ENCODE measurements at regions not wholly inside any gene's neighbourhood (a gene's known extent, or its start where the extent isn't known, plus 50 kb on each side); places are given as distances from the start of the nearest gene placed in this dataset.

DNA sequence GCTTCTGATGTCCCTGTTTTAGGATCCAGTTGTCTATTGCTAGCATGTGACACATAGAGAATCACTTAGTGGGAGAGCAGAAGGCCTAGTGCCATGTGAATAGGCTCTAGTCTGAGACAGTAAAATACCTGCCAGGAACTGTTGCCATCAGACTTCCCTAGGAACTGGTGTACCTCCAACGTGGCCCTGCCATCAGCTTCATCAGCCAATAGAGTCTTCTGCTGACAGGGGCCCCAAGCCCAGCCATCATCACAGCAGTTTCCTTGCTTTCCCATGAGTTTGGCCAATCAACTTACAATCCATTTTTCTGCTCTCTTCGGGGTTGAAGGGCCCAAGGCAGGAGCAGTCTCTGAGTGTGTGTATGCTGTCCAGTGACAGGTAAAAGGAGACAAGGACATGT lies 128.4 kb upstream of the ADRA1B start (continued):
- TF ChIP-seq EGR1 (IDR thresholded peaks at IDR 0.05; ENCODE audit: borderline replicate concordance in 1 of 2, low read depth in 2 of 2, low read length in 2 of 2) (no peak), MXI1 (IDR thresholded peaks at IDR 0.05; ENCODE audit: low read depth, low read length) (no peak), ZSCAN29 (IDR thresholded peaks at IDR 0.05) (no peak), FOS (IDR thresholded peaks at IDR 0.05; ENCODE audit: borderline replicate concordance, extremely low read depth, insufficient read length) (no peak), ESRRA (IDR thresholded peaks at IDR 0.05; ENCODE audit: low read length) (no peak)

DNA sequence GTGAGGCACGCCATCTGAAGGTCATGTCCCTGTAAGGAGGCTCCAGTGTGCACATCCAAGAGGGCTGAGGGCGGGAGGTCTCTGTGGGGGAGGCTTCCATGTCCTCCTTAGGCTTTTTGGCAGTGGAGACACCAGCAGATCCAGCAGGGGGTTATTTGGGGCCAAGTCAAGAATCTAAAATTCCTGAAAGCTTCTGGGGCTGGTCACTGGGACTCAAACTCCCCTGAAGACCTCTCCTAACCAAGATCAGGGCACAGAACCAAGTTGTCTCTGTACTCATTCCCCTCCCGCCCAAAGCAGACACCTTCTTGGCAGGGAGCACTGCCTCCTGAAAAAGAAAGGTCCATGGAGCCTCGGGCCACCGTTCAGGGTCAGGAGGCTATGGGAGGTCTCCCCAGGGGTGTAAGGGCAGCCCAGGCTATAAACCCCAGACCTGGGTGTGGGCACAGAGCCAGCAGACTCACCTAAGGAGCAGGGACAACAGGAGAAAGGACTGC lies 127.4 kb upstream of the ADRA1B start:
- intact Hi-C loops (cut with micrococcal nuclease; ENCODE audit: unreplicated experiment) (no loop called here), in situ Hi-C loops (cut with MboI) (no loop called here)
- no peak for DNase-seq (ENCODE audit: low read depth, low spot score)
- ATAC-seq, result no peak
- Histone ChIP-seq H3K9me3 (replicated peaks; ENCODE audit: control insufficient read depth, insufficient read depth, low read length) (no peaks in the 10 kb centered on the region), H3K4me1 (ENCODE audit: control insufficient read depth, insufficient read depth, low read length) (no peaks in the 10 kb centered on the region), H3K9ac (ENCODE audit: control insufficient read depth, insufficient read depth, low read length) (no peak overlapping the region), H3K4me3 (no peak overlapping the region), H4K20me1 (ENCODE audit: control insufficient read depth, insufficient read depth) (no peaks in the 10 kb centered on the region), H2AFZ (ENCODE audit: control insufficient read depth, low read depth, low read length) (no peak overlapping the region), H3K4me2 (ENCODE audit: control insufficient read depth, insufficient read depth) (no peak overlapping the region), H3K36me3 (ENCODE audit: control insufficient read depth in 2 of 2, insufficient read depth in 2 of 2, low read length in 1 of 2) (no peaks in the 10 kb centered on the region), H3K27ac (ENCODE audit: control insufficient read depth, insufficient read depth) (no peak overlapping the region), H3K79me2 (ENCODE audit: control insufficient read depth, insufficient read depth, low read length) (no peaks in the 10 kb centered on the region), H3K27me3 (replicated peaks in 1 of 2; ENCODE audit: control insufficient read depth in 2 of 2, insufficient read depth in 2 of 2, low read length in 1 of 2) (peaks cover 0 to 1% of the 10 kb centered on the region in 2 experiments; a peak in 2 of 4 replicates)
- 24% methylated on average over 5 of the region's 5 CpGs for WGBS (ENCODE audit: insufficient coverage, insufficient replicate concordance, low lambda C conversion rate, missing lambda C conversion rate)
- POLR2A ChIA-PET, result no interaction called here
- RAD21 ChIA-PET (ENCODE audit: unreplicated experiment), result no interaction called here
- SMC1A ChIA-PET (ENCODE audit: uncharacterized antibody, unreplicated experiment), result interaction anchor here (1.0 kb wide), 2 partner anchors 15 to 16 kb away, joined by 3 to 4 read pairs; no protein-coding TSS in a partner anchor
- no peak for TF ChIP-seq YY1 (IDR thresholded peaks at IDR 0.05; ENCODE audit: low read depth, low read length)
- no peak for TF ChIP-seq CBX5 (IDR thresholded peaks at IDR 0.05; ENCODE audit: low read depth)
- TF ChIP-seq, protein P1, sequence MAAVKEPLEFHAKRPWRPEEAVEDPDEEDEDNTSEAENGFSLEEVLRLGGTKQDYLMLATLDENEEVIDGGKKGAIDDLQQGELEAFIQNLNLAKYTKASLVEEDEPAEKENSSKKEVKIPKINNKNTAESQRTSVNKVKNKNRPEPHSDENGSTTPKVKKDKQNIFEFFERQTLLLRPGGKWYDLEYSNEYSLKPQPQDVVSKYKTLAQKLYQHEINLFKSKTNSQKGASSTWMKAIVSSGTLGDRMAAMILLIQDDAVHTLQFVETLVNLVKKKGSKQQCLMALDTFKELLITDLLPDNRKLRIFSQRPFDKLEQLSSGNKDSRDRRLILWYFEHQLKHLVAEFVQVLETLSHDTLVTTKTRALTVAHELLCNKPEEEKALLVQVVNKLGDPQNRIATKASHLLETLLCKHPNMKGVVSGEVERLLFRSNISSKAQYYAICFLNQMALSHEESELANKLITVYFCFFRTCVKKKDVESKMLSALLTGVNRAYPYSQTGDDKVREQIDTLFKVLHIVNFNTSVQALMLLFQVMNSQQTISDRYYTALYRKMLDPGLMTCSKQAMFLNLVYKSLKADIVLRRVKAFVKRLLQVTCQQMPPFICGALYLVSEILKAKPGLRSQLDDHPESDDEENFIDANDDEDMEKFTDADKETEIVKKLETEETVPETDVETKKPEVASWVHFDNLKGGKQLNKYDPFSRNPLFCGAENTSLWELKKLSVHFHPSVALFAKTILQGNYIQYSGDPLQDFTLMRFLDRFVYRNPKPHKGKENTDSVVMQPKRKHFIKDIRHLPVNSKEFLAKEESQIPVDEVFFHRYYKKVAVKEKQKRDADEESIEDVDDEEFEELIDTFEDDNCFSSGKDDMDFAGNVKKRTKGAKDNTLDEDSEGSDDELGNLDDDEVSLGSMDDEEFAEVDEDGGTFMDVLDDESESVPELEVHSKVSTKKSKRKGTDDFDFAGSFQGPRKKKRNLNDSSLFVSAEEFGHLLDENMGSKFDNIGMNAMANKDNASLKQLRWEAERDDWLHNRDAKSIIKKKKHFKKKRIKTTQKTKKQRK (IDR thresholded peaks at IDR 0.05; ENCODE audit: low read depth, low read length), result no peak
- no peak for TF ChIP-seq RB1 (IDR thresholded peaks at IDR 0.05; ENCODE audit: borderline replicate concordance)
- no peak for TF ChIP-seq NBN (IDR thresholded peaks at IDR 0.05)
- no peak for TF ChIP-seq STAT1 (conservative IDR thresholded peaks at IDR 0.05)
- TF ChIP-seq SMAD1 (IDR thresholded peaks at IDR 0.05; ENCODE audit: low read depth, partially characterized antibody), result no peak
- TF ChIP-seq PAX5 (IDR thresholded peaks at IDR 0.05; ENCODE audit: borderline replicate concordance, low read depth, low read length), result no peak
- TF ChIP-seq SIX5 (IDR thresholded peaks at IDR 0.05; ENCODE audit: low read depth, low read length, severe bottlenecking), result no peak
- TF ChIP-seq ZSCAN29 (IDR thresholded peaks at IDR 0.05), result no peak
- TF ChIP-seq NRF1 (conservative IDR thresholded peaks at IDR 0.05; ENCODE audit: low read depth, low read length), result no peak
- no peak for TF ChIP-seq KAT2A (conservative IDR thresholded peaks at IDR 0.05; ENCODE audit: control insufficient read depth, low read depth, low read length)
- no TSS peak for BruUV-seq (replicated peaks)
- CTCF ChIA-PET, result no interaction called here
- FAIRE-seq, result no peak

All from GM12878 (cell line).